Neural progenitor cell (in vitro differentiated cells): ENCODE measurements at regions not wholly inside any gene's neighbourhood (a gene's known extent, or its start where the extent isn't known, plus 50 kb on each side); places are given as distances from the start of the nearest gene placed in this dataset.

ENCODE experiments used
- CTCF ChIP-seq: fragments of 200-600 bp; sonication (generic); IDR thresholded peaks from 2 replicates; pipeline ENCODE4 v1.5.1; 2017; ENCODE audit warnings: antibody characterized with exemption, mild to moderate bottlenecking
- EZH2phosphoT487 ChIP-seq: fragments of 200-600 bp; sonication (generic); IDR thresholded peaks from 2 replicates; pipeline ENCODE4 v1.6.1; 2017; ENCODE audit warnings: antibody characterized with exemption

GRCh38 chr17:72053036-72053435, 67.8 kb upstream of the SOX9 start:
- TF ChIP-seq EZH2phosphoT487 (no peak), CTCF (no peak)
